Ovary (tissue), 7 donors: ENCODE measurements at regions not wholly inside any gene's neighbourhood (a gene's known extent, or its start where the extent isn't known, plus 50 kb on each side); places are given as distances from the start of the nearest gene placed in this dataset.

Experiments used
- DNase-seq, 5 donors: peaks; one replicate each; pipeline ENCODE4 v3.0.0-alpha.2; 2019 to 2020
- H3K27ac ChIP-seq, 2 donors: fragments of 200-600 bp; one replicate each; pipeline versions ENCODE4 v1.5.1 to v1.8.0; 2019 to 2022
- H3K27me3 ChIP-seq: fragments of 200-600 bp; one replicate; pipeline ENCODE4 v1.8.0; 2022
- H3K36me3 ChIP-seq: fragments of 200-600 bp; sonication (generic); one replicate; pipeline ENCODE4 v1.5.1; 2019
- H3K4me1 ChIP-seq: one replicate; pipeline ENCODE4 v1.8.1; 2013; ENCODE audit warnings: mild to moderate bottlenecking, moderate library complexity; ENCODE audit not compliant: insufficient read depth
- H3K4me3 ChIP-seq: fragments of 200-600 bp; sonication (generic); one replicate; pipeline ENCODE4 v1.5.1; 2017
- H3K9me3 ChIP-seq, 2 donors: fragments of 200-600 bp in 1 of 2; sonication (generic) in 1 of 2; one replicate each; pipeline versions ENCODE4 v1.5.1 to v1.8.1; 2013 to 2019; ENCODE audit warnings: mild to moderate bottlenecking in 1 of 2, moderate library complexity in 1 of 2
- CTCF ChIP-seq, 3 donors: fragments of 450-650 bp in 2 of 3; fragments of 200-600 bp in 1 of 3; IDR thresholded peaks; one replicate each; pipeline versions ENCODE4 v1.5.1 to v1.8.0; 2016 to 2022; ENCODE audit warnings: antibody characterized with exemption in 3 of 3, mild to moderate bottlenecking in 1 of 3
- EP300 ChIP-seq: sonication (generic); formaldehyde crosslinking; IDR thresholded peaks from one replicate; pipeline ENCODE4 v1.6.1; 2017; ENCODE audit warnings: antibody characterized with exemption
- POLR2A ChIP-seq: fragments of 450-650 bp; IDR thresholded peaks from one replicate; pipeline ENCODE4 v1.6.1; 2017; ENCODE audit warnings: antibody characterized with exemption, mild to moderate bottlenecking, moderate library complexity
- WGBS, 3 donors: extraction: QIAGEN DNeasy Blood & Tissue Kit in 1 of 3; methylation state at CpG; one replicate each; pipeline versions ENCODE4 v1.1.5 to v1.1.7; 2013 to 2017; 5-methylcytosine and 5-hydroxymethylcytosine counted together
- intact Hi-C, 4 donors: fragments of 100-400 bp; cut with DNase I; formaldehyde crosslinking; loops; one replicate each; pipeline versions ENCODE4 v1.11.0 to v1.15.1; 2022 to 2023
- donor health status: DM: no; HTN: no; CAD: no; lungs with moderate emphysema.
- donor health status: DM: no; HTN: no; CAD: no.
- donor health status: Bipolar disorder and iron deficiency.
- donor health status: DM: no; HTN: no; CAD: no.
- donor health status: DM: yes; HTN: yes; CAD: no.

GRCh38 chr6:4521070-4521469 is 255.1 kb upstream of the CDYL start:
- no peak for DNase-seq
- TF ChIP-seq POLR2A: no peak
- no peak for TF ChIP-seq CTCF (IDR thresholded peaks at IDR 0.05)
- TF ChIP-seq EP300: no peak
- 64 to 72% (median 69%) methylated on average over 6 of the region's 6 CpGs for WGBS, 3 donors
- H3K27me3 ChIP-seq: no peaks in the 10 kb centered on the region
- no peak overlapping the region for H3K4me3 ChIP-seq
- no peaks in the 10 kb centered on the region for H3K36me3 ChIP-seq
- intact Hi-C loops: no loop called here
- H3K9me3 ChIP-seq: no peaks in the 10 kb centered on the region
- no peaks in the 10 kb centered on the region for H3K4me1 ChIP-seq
- H3K27ac ChIP-seq: no peak overlapping the region

- WGBS, 3 donors: 76 to 77% (median 77%) methylated on average over 2 of the region's 2 CpGs
- Histone ChIP-seq H3K9me3 (no peaks in the 10 kb centered on the region), H3K36me3 (no peaks in the 10 kb centered on the region), H3K4me1 (no peaks in the 10 kb centered on the region), H3K27me3 (no peaks in the 10 kb centered on the region), H3K4me3 (no peak overlapping the region), H3K27ac (no peak overlapping the region)
- DNase-seq: no peak
- intact Hi-C loops: no loop called here
- TF ChIP-seq POLR2A (no peak), EP300 (no peak), CTCF (IDR thresholded peaks at IDR 0.05) (no peak)
Observed at GRCh38 chr6:4518506-4518905, 257.7 kb upstream of the CDYL start.

- H3K27me3 ChIP-seq: no peaks in the 10 kb centered on the region
- WGBS, 3 donors: 71 to 84% (median 76%) methylated on average over 5 of the region's 5 CpGs
- H3K27ac ChIP-seq: no peak overlapping the region
- no peak for TF ChIP-seq EP300
- no peak for TF ChIP-seq CTCF (IDR thresholded peaks at IDR 0.05)
- TF ChIP-seq POLR2A: no peak
- no peaks in the 10 kb centered on the region for H3K9me3 ChIP-seq
- H3K4me3 ChIP-seq: no peak overlapping the region
- intact Hi-C loops: no loop called here
- H3K36me3 ChIP-seq: no peaks in the 10 kb centered on the region
- H3K4me1 ChIP-seq: no peaks in the 10 kb centered on the region
- no peak for DNase-seq
Observed at GRCh38 chr6:4516206-4516605, 260.0 kb upstream of the CDYL start.

GRCh38 chr6:4513561-4513960 is 262.6 kb upstream of the CDYL start:
- WGBS, 3 donors: 86 to 91% (median 88%) methylated on average over 4 of the region's 4 CpGs
- Histone ChIP-seq H3K27ac (no peak overlapping the region), H3K36me3 (no peaks in the 10 kb centered on the region), H3K9me3 (no peaks in the 10 kb centered on the region), H3K27me3 (no peaks in the 10 kb centered on the region), H3K4me1 (no peaks in the 10 kb centered on the region), H3K4me3 (no peak overlapping the region)
- intact Hi-C loops: no loop called here
- DNase-seq: no peak
- no peak for TF ChIP-seq EP300
- TF ChIP-seq POLR2A: no peak
- TF ChIP-seq CTCF (IDR thresholded peaks at IDR 0.05): no peak

- Histone ChIP-seq H3K4me3 (no peak overlapping the region), H3K9me3 (no peaks in the 10 kb centered on the region), H3K27ac (no peak overlapping the region), H3K4me1 (no peaks in the 10 kb centered on the region), H3K27me3 (no peaks in the 10 kb centered on the region), H3K36me3 (no peaks in the 10 kb centered on the region)
- intact Hi-C loops: no loop called here
- TF ChIP-seq POLR2A: no peak
- no peak for DNase-seq
- 53 to 60% (median 53%) methylated on average over 7 of the region's 7 CpGs for WGBS, 3 donors
Observed at GRCh38 chr6:4512051-4512471, 264.1 kb upstream of the CDYL start.
